ENCODE measurements at regions not wholly inside any gene's neighbourhood (a gene's known extent, or its start where the extent isn't known, plus 50 kb on each side); places are given as distances from the start of the nearest gene placed in this dataset.

DNA sequence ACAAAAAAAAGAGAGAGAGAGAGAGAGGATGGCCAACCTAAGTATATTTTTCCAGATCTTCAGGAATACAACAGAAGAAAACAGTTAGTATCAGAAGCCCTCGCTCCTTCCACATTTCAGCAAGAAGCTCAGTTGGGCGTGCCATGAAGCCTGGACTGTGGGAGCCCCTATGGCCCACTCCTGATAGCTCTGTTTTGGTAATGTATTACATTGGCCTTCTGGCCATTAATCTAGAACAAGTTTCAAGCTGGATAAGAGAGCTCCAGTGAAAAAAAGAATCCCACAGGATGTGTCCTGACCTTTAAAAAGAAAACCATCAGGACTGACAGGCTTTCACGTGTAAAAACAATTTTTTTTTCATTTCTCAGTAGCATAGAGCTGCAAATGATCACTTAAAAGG lies 197.9 kb downstream of the ICOS start:
- TF ChIP-seq, protein P1, sequence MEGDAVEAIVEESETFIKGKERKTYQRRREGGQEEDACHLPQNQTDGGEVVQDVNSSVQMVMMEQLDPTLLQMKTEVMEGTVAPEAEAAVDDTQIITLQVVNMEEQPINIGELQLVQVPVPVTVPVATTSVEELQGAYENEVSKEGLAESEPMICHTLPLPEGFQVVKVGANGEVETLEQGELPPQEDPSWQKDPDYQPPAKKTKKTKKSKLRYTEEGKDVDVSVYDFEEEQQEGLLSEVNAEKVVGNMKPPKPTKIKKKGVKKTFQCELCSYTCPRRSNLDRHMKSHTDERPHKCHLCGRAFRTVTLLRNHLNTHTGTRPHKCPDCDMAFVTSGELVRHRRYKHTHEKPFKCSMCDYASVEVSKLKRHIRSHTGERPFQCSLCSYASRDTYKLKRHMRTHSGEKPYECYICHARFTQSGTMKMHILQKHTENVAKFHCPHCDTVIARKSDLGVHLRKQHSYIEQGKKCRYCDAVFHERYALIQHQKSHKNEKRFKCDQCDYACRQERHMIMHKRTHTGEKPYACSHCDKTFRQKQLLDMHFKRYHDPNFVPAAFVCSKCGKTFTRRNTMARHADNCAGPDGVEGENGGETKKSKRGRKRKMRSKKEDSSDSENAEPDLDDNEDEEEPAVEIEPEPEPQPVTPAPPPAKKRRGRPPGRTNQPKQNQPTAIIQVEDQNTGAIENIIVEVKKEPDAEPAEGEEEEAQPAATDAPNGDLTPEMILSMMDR (IDR thresholded peaks at IDR 0.05; ENCODE audit: insufficient read depth, low read length, poor library complexity, severe bottlenecking): no peak
- no peak for TF ChIP-seq EZH2phosphoT487 (conservative IDR thresholded peaks at IDR 0.05; ENCODE audit: low read length)
